ENCODE measurements at regions not wholly inside any gene's neighbourhood (a gene's known extent, or its start where the extent isn't known, plus 50 kb on each side); places are given as distances from the start of the nearest gene placed in this dataset.

- 78% methylated on average over 3 of the region's 3 CpGs for WGBS
- Histone ChIP-seq H3K4me1 (ENCODE audit: control insufficient read depth in 4 of 4, insufficient read depth in 4 of 4, low read length in 3 of 4) (no peaks in the 10 kb centered on the region), H3K4me3 (ENCODE audit: low read depth in 1 of 3, low read length in 3 of 3) (no peak overlapping the region), H3K9ac (ENCODE audit: low read depth in 1 of 2, low read length in 2 of 2) (no peak overlapping the region), H3K36me3 (ENCODE audit: control insufficient read depth in 4 of 4, insufficient read depth in 3 of 4, low read depth in 1 of 4, low read length in 3 of 4) (no peaks in the 10 kb centered on the region), H3K27ac (ENCODE audit: low read depth in 1 of 2, low read length in 2 of 2) (no peak overlapping the region), H3K27me3 (ENCODE audit: control insufficient read depth in 4 of 4, insufficient read depth in 4 of 4, low read length in 3 of 4) (peaks cover 0 to 4% (median 0%) of the 10 kb centered on the region in 4 donors), H3K9me3 (ENCODE audit: control insufficient read depth in 4 of 4, low read length in 3 of 4) (peaks cover 0 to 13% (median 6%) of the 10 kb centered on the region in 4 donors)
- no peak for DNase-seq (ENCODE audit: low spot score)
- TF ChIP-seq FOXA2 (IDR thresholded peaks at IDR 0.05) (no peak), TAF1 (conservative IDR thresholded peaks at IDR 0.05) (no peak), SP1 (IDR thresholded peaks at IDR 0.05) (no peak), REST (IDR thresholded peaks at IDR 0.05) (no peak), CTCF (IDR thresholded peaks at IDR 0.05; ENCODE audit: low read depth, low read length, missing input control) (no peak), GABPA (IDR thresholded peaks at IDR 0.05 in 1 of 2, conservative IDR thresholded peaks at IDR 0.05 in 1 of 2) (no peak), YY1 (IDR thresholded peaks at IDR 0.05) (no peak), EGR1 (IDR thresholded peaks at IDR 0.05; ENCODE audit: low read depth in 2 of 2) (no peak), MAX (IDR thresholded peaks at IDR 0.05) (no peak), NR2F2 (IDR thresholded peaks at IDR 0.05) (no peak), RXRA (IDR thresholded peaks at IDR 0.05) (no peak), ATF3 (IDR thresholded peaks at IDR 0.05) (no peak), RAD21 (IDR thresholded peaks at IDR 0.05) (no peak), HNF4A (conservative IDR thresholded peaks at IDR 0.05) (no peak), FOXA1 (IDR thresholded peaks at IDR 0.05) (no peak), JUND (IDR thresholded peaks at IDR 0.05) (no peak), ZBTB33 (IDR thresholded peaks at IDR 0.05) (no peak), HNF4G (IDR thresholded peaks at IDR 0.05) (no peak)
Measured at GRCh38 chr15:100807028-100807427, 72.6 kb upstream of the ALDH1A3 start.

All from liver (tissue), 8 donors.